GM18867 (cell line): ENCODE measurements at regions not wholly inside any gene's neighbourhood (a gene's known extent, or its start where the extent isn't known, plus 50 kb on each side); places are given as distances from the start of the nearest gene placed in this dataset.

Experiments used
- ATAC-seq: cut with Tn5 transposase; IDR thresholded peaks from one replicate; pipeline ENCODE4 v1.9.1; 2021; ENCODE audit warnings: mild to moderate bottlenecking, moderate library complexity; ENCODE audit not compliant: unreplicated experiment

DNA sequence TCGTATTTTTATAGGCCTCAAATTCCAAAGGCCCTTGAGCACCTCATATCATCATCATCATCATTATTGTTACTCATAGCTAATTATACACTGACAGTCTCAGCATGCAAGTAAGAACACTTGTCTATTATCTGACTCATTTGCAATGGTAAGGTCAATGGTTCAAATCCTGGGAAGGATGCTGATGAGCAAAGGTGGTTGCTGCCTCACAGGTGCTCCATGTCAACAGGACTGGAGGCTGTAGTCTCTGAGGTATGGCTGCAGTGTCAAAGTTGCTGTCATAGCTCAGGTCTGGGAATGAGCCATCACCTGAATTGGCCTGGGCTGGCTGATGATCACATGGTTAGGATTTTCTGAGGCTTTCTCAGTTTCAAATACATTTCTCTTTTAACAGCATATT, 379.3 kb downstream of the BCL11A start:
- ATAC-seq, result no peak

DNA sequence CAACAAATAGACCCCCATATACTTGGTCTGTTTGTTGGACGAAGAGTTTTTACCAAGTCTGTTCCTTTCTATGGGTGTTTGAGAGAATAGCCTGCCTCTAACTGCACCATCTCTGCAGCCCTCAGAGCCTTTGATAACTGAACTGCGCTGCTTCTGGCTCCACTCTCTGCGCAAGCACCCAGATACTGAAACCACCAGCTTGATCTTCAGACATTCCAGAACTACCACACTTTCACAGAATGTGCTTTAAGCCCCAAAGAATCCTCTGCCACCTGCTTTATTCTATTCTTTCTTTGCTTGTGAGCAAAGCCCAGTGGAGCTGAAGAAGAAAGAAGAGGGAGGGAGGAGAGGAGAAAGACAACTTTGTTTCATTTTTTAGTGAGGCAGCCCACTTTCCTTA, 380.7 kb downstream of the BCL11A start:
- no peak for ATAC-seq

GRCh38 chr2:60170272-60170671, 383.2 kb downstream of the BCL11A start:
- no peak for ATAC-seq

- ATAC-seq, result no peak
Observed at GRCh38 chr2:60168247-60168646, 385.2 kb downstream of the BCL11A start.

DNA sequence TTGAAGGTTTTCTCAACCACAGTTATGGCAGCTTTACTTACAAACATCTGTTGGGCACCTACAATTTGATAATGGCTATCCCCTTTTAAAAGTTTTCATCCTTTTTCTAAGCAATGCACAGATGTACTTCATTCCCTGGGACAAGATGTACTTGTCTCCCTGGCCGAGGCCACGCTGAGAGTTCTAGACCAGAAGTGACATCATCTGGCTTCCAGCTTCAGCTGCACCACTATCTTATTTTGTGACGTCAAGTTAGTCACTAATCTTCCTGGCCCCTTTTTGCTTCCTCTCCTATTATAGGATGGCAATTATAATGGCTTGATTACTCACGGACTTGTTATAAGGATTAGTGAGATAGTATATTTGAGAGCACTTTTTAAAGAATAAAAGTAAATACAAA, 386.4 kb downstream of the BCL11A start:
- no peak for ATAC-seq

- no peak for ATAC-seq
Observed at GRCh38 chr2:60163691-60164090, 389.8 kb downstream of the BCL11A start.

GRCh38 chr2:60159519-60159918, 393.9 kb downstream of the BCL11A start:
- no peak for ATAC-seq

- peak; percentile 64 for ATAC-seq
Observed at GRCh38 chr2:60158262-60158661, 395.2 kb downstream of the BCL11A start.

GRCh38 chr2:60157283-60157682, 396.2 kb downstream of the BCL11A start:
- ATAC-seq, result no peak

DNA sequence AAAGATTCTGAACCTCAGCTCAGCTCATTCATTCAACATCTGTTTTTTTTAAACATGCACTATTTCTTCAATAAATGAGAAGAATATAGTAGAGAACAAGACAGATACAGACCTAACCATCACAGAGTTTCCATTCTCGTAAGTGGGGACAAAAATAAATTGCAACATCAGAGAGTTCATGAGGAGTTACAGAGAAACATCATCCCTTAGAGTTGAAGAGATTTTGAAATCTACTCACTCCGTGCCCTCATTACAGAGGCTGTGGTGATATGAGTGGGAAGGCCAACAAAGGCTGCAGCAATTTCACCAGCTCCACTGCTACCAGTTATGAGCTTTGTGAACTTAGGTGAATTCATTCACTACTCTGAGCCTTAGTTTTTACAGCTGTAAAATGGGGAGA, 399.3 kb downstream of the BCL11A start:
- no peak for ATAC-seq

DNA sequence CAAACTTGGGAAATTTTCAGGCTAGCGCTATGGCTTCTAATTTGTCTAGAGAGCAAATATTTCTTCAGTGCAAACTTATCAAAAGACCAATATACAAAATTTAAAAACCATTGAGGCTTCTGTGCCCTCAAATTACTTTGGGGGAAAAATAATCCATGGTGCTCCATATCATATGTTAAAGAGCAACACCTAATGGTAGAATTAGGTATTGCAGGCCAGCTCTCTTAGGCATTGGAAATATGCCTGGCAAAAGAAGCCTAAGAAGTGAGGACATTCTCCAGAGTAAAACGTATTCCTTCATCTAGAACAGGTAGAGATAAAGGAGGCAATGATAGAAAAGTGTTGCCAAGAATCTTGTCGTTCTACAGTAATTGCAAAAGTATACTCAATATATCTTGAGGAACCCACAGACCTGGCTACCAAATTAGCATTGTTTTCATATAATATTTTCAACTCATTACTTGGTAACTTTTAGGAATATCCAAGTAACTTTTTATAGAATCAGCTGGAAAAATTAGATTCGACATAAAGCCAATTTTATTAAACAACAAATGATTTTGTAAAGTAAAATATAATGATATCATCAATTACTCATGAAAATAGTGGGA, 401.1 kb downstream of the BCL11A start:
- peak; percentile 58 for ATAC-seq

DNA sequence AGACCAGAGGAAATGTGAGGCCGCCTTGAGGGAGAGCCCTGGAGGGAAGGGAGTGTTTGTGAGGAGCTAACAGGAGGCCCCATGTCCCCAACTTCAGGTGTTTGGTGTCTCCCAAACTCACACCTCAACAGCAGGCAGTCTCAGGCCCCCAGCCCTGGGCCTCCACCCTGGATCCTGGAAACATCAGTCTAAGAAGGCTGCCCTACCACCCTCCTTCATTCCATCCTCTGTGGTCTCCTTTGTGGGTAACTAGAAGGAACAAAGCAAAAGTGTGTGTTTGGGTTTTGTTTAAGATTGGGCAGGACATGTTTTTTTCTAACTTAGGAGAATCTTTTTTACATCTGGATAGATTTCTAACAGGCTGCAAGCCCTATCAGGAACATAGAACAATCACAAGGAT, 404.3 kb downstream of the BCL11A start:
- ATAC-seq, result no peak

DNA sequence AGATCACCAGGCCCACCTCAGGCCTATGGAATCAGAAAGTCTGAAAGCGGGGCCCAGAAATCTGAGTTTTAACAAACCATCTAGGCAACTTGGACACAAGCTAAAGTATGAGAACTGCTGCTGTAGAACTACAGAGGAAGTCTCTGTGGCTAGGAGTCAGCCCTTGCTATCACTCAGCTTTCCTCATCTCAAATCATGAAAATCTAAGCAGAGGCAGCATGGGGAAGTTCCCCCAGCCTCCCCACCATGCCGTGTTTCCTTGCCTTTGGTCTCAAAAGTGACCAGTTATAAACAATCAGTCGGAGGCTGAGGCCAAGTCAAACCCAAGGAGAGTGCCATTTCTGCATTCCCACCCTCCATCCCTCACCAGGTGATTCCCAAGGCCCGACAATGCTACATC, 404.7 kb downstream of the BCL11A start:
- no peak for ATAC-seq

DNA sequence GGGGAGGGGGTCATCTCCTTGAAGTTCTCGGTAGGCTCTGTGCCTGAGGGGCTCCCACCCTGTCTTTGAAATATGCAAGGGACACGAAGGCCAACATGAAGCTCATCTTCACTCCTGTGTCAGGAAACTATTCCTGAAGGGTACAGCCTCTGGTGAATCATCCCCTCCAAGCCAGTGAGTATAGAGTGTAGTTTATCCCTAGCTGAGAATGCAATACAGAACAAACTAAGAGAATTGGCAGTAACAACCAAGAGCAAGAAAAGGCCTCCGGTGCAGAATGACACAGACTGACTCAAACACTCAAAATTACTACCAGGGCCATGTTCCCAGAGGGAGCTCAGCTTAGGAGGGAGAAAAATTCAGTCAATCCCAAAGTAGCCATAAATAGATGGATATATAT, 413.3 kb downstream of the BCL11A start:
- ATAC-seq, result no peak

DNA sequence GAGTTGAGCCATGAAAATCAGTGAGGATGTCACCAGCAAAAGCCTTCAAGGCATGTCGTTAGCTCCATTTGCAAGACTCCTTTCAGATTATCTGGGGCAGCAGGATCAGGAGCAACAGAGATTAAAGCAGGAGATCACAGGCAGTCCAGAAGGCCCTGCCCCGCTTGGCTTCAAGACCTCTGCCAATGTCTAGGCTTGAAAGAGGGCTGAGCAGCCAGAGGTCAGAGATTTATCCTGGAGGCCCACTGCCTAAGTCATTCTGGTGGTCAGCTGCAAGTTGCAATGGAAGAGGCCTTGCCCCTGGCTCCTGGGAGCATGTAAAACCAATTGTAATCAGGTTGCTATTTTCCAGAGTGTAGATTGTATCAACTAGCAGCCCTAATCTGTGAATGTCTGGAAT, 416.5 kb downstream of the BCL11A start:
- no peak for ATAC-seq

DNA sequence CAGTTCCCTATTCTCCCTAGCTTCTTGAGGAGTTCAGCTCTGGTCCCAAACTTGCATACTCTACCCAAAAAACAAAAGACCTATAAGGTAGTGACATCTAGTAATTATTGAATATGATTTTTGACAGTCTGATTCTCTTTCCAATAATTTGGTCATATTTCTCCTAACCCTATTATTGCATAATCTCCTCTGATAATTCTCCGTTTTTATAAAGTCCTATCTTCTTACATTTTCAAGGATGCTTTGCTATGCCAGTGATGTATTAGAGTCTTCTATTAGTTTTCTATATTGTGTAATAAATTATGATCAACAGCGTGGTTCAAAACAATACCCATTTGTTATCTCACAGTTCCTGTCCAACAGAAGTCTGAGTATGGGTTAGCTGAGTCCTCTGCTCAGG, 426.3 kb downstream of the BCL11A start:
- ATAC-seq, result no peak

GRCh38 chr2:60125611-60126426, 427.6 kb downstream of the BCL11A start:
- no peak for ATAC-seq

- ATAC-seq, result no peak
Observed at GRCh38 chr2:60119778-60120177, 433.7 kb downstream of the BCL11A start.

GRCh38 chr2:60118917-60119316, 434.5 kb downstream of the BCL11A start:
- no peak for ATAC-seq

- no peak for ATAC-seq
Observed at GRCh38 chr2:60118061-60118460, 435.4 kb downstream of the BCL11A start.

- no peak for ATAC-seq
Observed at GRCh38 chr2:60116161-60116875, 437.1 kb downstream of the BCL11A start.

GRCh38 chr2:60109744-60110143, 443.7 kb downstream of the BCL11A start:
- no peak for ATAC-seq
